Brain microvascular endothelial cell (primary cell): ENCODE measurements at regions not wholly inside any gene's neighbourhood (a gene's known extent, or its start where the extent isn't known, plus 50 kb on each side); places are given as distances from the start of the nearest gene placed in this dataset.

Experiments
- DNase-seq: peaks from one replicate; pipeline ENCODE4 v3.0.0-alpha.2; 2020
- H3K27ac ChIP-seq: fragments of 250-450 bp; sonication (Bioruptor Pico); 2 replicates; pipeline ENCODE4 v1.5.1; 2020; ENCODE audit warnings: mild to moderate bottlenecking, moderate library complexity
- H3K27me3 ChIP-seq: fragments of 250-450 bp; sonication (Bioruptor Pico); replicated peaks from 2 replicates; pipeline ENCODE4 v1.5.1; 2020; ENCODE audit warnings: mild to moderate bottlenecking
- H3K36me3 ChIP-seq: fragments of 250-450 bp; sonication (Bioruptor Pico); replicated peaks from 2 replicates; pipeline ENCODE4 v1.5.1; 2020; ENCODE audit warnings: mild to moderate bottlenecking
- H3K4me3 ChIP-seq: 2 replicates; pipeline ENCODE4 v1.5.1; 2011; ENCODE audit warnings: low read depth, mild to moderate bottlenecking, control low read depth, low read length, moderate library complexity
- in situ Hi-C: cut with HindIII; loops from 2 replicates; pipeline ENCODE4 v1.10.0; 2017; ENCODE audit warnings: low sequenced_read_pairs, low pct_ligation_motif_present
- TF ChIP-seq, protein P1 (sequence below): IDR thresholded peaks from 2 replicates; pipeline ENCODE4 v1.5.1; 2011; ENCODE audit warnings: low read depth, mild to moderate bottlenecking, moderate library complexity, low read length, control low read depth, inconsistent platforms; ENCODE audit errors: missing control alignments

DNA sequence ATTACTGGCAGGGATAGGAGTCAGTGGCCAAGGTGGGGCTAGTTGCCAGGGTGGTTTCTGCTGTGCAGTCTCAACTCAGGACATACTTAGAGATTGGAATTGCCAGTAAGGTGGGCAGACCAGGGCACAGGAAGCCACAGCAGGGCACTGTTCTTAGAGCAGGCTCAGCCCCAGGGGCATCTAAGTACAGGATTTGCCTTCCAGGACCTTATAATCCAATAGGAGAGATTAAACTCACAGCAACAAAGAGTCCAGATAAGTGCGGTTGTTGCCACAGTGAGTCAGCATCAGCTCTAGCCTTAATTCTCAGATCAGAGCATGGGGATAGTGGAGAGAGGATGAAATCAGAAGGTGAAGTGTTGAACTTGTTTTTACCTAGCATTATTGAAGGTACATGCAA, 265.8 kb upstream of the TRPC7 start:
- no peak overlapping the region for H3K27ac ChIP-seq
- in situ Hi-C loops: no loop called here
- no peaks in the 10 kb centered on the region for H3K27me3 ChIP-seq
- H3K4me3 ChIP-seq: no peak overlapping the region
- DNase-seq: peak; percentile 4
- TF ChIP-seq, protein P1, sequence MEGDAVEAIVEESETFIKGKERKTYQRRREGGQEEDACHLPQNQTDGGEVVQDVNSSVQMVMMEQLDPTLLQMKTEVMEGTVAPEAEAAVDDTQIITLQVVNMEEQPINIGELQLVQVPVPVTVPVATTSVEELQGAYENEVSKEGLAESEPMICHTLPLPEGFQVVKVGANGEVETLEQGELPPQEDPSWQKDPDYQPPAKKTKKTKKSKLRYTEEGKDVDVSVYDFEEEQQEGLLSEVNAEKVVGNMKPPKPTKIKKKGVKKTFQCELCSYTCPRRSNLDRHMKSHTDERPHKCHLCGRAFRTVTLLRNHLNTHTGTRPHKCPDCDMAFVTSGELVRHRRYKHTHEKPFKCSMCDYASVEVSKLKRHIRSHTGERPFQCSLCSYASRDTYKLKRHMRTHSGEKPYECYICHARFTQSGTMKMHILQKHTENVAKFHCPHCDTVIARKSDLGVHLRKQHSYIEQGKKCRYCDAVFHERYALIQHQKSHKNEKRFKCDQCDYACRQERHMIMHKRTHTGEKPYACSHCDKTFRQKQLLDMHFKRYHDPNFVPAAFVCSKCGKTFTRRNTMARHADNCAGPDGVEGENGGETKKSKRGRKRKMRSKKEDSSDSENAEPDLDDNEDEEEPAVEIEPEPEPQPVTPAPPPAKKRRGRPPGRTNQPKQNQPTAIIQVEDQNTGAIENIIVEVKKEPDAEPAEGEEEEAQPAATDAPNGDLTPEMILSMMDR: no peak
- no peaks in the 10 kb centered on the region for H3K36me3 ChIP-seq

DNA sequence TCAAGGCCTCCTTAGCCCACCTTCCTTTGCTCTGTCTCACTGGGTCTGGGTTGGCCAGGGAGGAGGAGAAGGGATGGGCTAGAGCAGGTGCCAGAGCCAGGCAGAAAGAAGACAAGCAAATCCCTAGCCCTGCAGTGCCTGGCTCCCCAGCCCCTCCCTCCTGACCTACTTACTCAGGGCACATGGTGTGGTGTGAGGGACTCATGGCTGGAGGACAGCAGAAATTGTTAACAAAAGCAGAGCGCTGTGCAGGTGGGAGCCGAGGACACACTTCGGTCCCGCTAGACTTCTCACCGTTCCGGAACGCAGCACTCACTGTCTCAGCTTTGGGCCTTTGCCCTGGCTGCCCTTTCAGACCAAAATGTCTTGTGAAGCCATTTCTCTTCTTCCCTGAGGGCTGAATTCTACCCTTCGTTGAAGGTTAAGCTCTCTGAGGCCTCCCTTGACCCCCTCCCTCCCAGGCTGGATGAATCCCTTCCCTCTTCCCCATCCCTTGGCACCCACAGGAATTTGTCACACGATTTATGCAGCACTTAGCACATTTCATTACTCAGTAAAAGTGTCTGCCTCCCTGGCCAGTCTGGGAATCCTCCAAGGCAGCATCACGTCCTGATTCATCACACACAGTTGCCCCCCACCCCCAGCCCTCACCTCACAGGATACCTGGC, 263.9 kb upstream of the TRPC7 start:
- in situ Hi-C loops: no loop called here
- Histone ChIP-seq H3K36me3 (no peaks in the 10 kb centered on the region), H3K4me3 (no peak overlapping the region), H3K27ac (no peak overlapping the region), H3K27me3 (no peaks in the 10 kb centered on the region)
- TF ChIP-seq, protein P1: no peak
- no peak for DNase-seq

- Histone ChIP-seq H3K4me3 (no peak overlapping the region), H3K27ac (no peak overlapping the region), H3K36me3 (no peaks in the 10 kb centered on the region), H3K27me3 (no peaks in the 10 kb centered on the region)
- in situ Hi-C loops: no loop called here
- no peak for DNase-seq
- TF ChIP-seq, protein P1: no peak
Observed at GRCh38 chr5:136626531-136626930, 261.2 kb upstream of the TRPC7 start.

GRCh38 chr5:136622747-136623146, 257.4 kb upstream of the TRPC7 start:
- no peaks in the 10 kb centered on the region for H3K36me3 ChIP-seq
- no peak overlapping the region for H3K4me3 ChIP-seq
- H3K27me3 ChIP-seq: no peaks in the 10 kb centered on the region
- H3K27ac ChIP-seq: no peak overlapping the region
- no peak for DNase-seq
- TF ChIP-seq, protein P1: no peak
- in situ Hi-C loops: no loop called here

- no peak for DNase-seq
- in situ Hi-C loops: no loop called here
Observed at GRCh38 chr5:136621743-136622142, 256.4 kb upstream of the TRPC7 start.

DNA sequence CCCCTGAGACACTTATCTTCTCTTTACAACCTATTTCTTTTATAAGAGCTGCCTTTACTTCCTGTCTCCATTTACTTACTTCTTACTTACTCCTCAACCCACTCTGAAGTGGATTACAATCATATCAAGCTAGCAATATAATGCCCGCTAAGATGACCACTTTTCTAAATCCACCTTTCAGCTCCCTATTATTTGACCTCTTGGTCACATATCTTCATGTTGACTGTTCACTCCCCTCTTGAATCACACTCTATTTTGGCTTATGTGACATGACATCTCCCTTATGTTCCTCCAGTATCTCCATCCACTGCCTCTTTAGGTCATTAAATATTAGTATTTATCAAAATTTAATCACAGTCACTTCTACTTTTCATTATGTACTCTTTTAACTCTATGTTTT, 255.3 kb upstream of the TRPC7 start:
- H3K27me3 ChIP-seq: no peaks in the 10 kb centered on the region
- DNase-seq: no peak
- TF ChIP-seq, protein P1: no peak
- H3K4me3 ChIP-seq: no peak overlapping the region
- H3K27ac ChIP-seq: no peak overlapping the region
- no peaks in the 10 kb centered on the region for H3K36me3 ChIP-seq
- in situ Hi-C loops: no loop called here

More at GRCh38 chr5:136621743-136622142, 256.4 kb upstream of the TRPC7 start:
- no peaks in the 10 kb centered on the region for H3K36me3 ChIP-seq
- no peak overlapping the region for H3K4me3 ChIP-seq
- no peak overlapping the region for H3K27ac ChIP-seq
- H3K27me3 ChIP-seq: no peaks in the 10 kb centered on the region
- TF ChIP-seq, protein P1: no peak
